ENCODE measurements at regions not wholly inside any gene's neighbourhood (a gene's known extent, or its start where the extent isn't known, plus 50 kb on each side); places are given as distances from the start of the nearest gene placed in this dataset.

GRCh38 chr15:94131875-94132274 is 99.5 kb upstream of the MCTP2 start:
- TF ChIP-seq CTCF (conservative IDR thresholded peaks at IDR 0.05; ENCODE audit: low read depth, low read length) (no peak), RCOR1 (IDR thresholded peaks at IDR 0.05; ENCODE audit: insufficient replicate concordance, low read length) (no peak), MAZ (IDR thresholded peaks at IDR 0.05; ENCODE audit: borderline replicate concordance, low read depth, low read length) (no peak), POLR2A (IDR thresholded peaks at IDR 0.05; ENCODE audit: low read depth, low read length) (no peak), CEBPB (IDR thresholded peaks at IDR 0.05; ENCODE audit: low read depth, low read length) (no peak), FOS (IDR thresholded peaks at IDR 0.05; ENCODE audit: low read depth, low read length) (no peak), MAFK (IDR thresholded peaks at IDR 0.05; ENCODE audit: low read depth, low read length) (no peak), RAD21 (IDR thresholded peaks at IDR 0.05; ENCODE audit: low read length) (no peak), SMC3 (IDR thresholded peaks at IDR 0.05; ENCODE audit: low read depth, low read length) (no peak), RFX5 (IDR thresholded peaks at IDR 0.05; ENCODE audit: low read depth, low read length) (no peak), BHLHE40 (IDR thresholded peaks at IDR 0.05; ENCODE audit: low read depth, low read length) (no peak), MXI1 (IDR thresholded peaks at IDR 0.05; ENCODE audit: borderline replicate concordance, low read depth, low read length) (no peak)
- TF ChIP-seq, protein P1, sequence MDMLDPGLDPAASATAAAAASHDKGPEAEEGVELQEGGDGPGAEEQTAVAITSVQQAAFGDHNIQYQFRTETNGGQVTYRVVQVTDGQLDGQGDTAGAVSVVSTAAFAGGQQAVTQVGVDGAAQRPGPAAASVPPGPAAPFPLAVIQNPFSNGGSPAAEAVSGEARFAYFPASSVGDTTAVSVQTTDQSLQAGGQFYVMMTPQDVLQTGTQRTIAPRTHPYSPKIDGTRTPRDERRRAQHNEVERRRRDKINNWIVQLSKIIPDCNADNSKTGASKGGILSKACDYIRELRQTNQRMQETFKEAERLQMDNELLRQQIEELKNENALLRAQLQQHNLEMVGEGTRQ (IDR thresholded peaks at IDR 0.05; ENCODE audit: low read depth, low read length), result no peak
